ENCODE measurements at regions not wholly inside any gene's neighbourhood (a gene's known extent, or its start where the extent isn't known, plus 50 kb on each side); places are given as distances from the start of the nearest gene placed in this dataset.
"Not testable (repeated sequence)": the region's sequence is repeated elsewhere in the genome, so short reads cannot be mapped to it uniquely, and the experiment has no call there.

- H4K8ac ChIP-seq (ENCODE audit: low read depth, low read length); H3K18ac ChIP-seq (ENCODE audit: low read length); H3K9me3 ChIP-seq (ENCODE audit: insufficient read depth, low read depth, low read length); H3K23ac ChIP-seq (ENCODE audit: low read length); H3K27me3 ChIP-seq (ENCODE audit: insufficient read depth, low read length); H2AFZ ChIP-seq (ENCODE audit: insufficient read depth, low read length, poor library complexity); H4K91ac ChIP-seq (ENCODE audit: low read depth, low read length); H2AK5ac ChIP-seq (ENCODE audit: low read length); H2BK12ac ChIP-seq (ENCODE audit: low read length); H3K4ac ChIP-seq (ENCODE audit: low read depth, low read length); H4K12ac ChIP-seq (ENCODE audit: low read depth, low read length); DNase-seq; H3K9ac ChIP-seq (ENCODE audit: low read length); H2BK120ac ChIP-seq (ENCODE audit: insufficient read depth, low read length, poor library complexity); H3K79me2 ChIP-seq (ENCODE audit: control insufficient read depth, insufficient read depth, low read length, poor library complexity); H2BK5ac ChIP-seq (ENCODE audit: low read depth, low read length, poor library complexity); H3K14ac ChIP-seq (ENCODE audit: low read length); H3K79me1 ChIP-seq (ENCODE audit: low read length); H3K27ac ChIP-seq (ENCODE audit: low read depth, low read length); H3K4me2 ChIP-seq (ENCODE audit: low read length); H3K4me3 ChIP-seq (ENCODE audit: low read depth, low read length); H3K36me3 ChIP-seq (ENCODE audit: control insufficient read depth in 1 of 2, insufficient read depth in 2 of 2, low read length in 2 of 2); H3K4me1 ChIP-seq (ENCODE audit: control insufficient read depth in 1 of 2, insufficient read depth in 2 of 2, low read length in 2 of 2): not testable (repeated sequence)
- no CpG with 5 or more reads among the region's 5 CpGs for WGBS (ENCODE audit: extremely low coverage, insufficient coverage, insufficient read length)
These were observed 59.0 kb upstream of the NUTM2F start for GRCh38 chr9:94387338-94388010.

GRCh38 chr9:94388011-94388406 is 59.6 kb upstream of the NUTM2F start:
- H4K8ac ChIP-seq (ENCODE audit: low read depth, low read length) = not testable (repeated sequence)

GRCh38 chr9:94390425-94391098 is 62.1 kb upstream of the NUTM2F start:
- not testable (repeated sequence) for H3K4me3 ChIP-seq (ENCODE audit: low read depth, low read length); H3K18ac ChIP-seq (ENCODE audit: low read length); H4K12ac ChIP-seq (ENCODE audit: low read depth, low read length); H2BK12ac ChIP-seq (ENCODE audit: low read length); H3K4me1 ChIP-seq (ENCODE audit: control insufficient read depth in 1 of 2, insufficient read depth in 2 of 2, low read length in 2 of 2); H2BK120ac ChIP-seq (ENCODE audit: insufficient read depth, low read length, poor library complexity); DNase-seq; H3K4ac ChIP-seq (ENCODE audit: low read depth, low read length); H3K9ac ChIP-seq (ENCODE audit: low read length); H3K9me3 ChIP-seq (ENCODE audit: insufficient read depth, low read depth, low read length); H3K79me1 ChIP-seq (ENCODE audit: low read length); H3K14ac ChIP-seq (ENCODE audit: low read length); H3K27ac ChIP-seq (ENCODE audit: low read depth, low read length); H3K79me2 ChIP-seq (ENCODE audit: control insufficient read depth, insufficient read depth, low read length, poor library complexity); H2AFZ ChIP-seq (ENCODE audit: insufficient read depth, low read length, poor library complexity); H3K36me3 ChIP-seq (ENCODE audit: control insufficient read depth in 1 of 2, insufficient read depth in 2 of 2, low read length in 2 of 2); H4K91ac ChIP-seq (ENCODE audit: low read depth, low read length); H3K4me2 ChIP-seq (ENCODE audit: low read length); H2BK5ac ChIP-seq (ENCODE audit: low read depth, low read length, poor library complexity); H2AK5ac ChIP-seq (ENCODE audit: low read length); H3K23ac ChIP-seq (ENCODE audit: low read length); H4K8ac ChIP-seq (ENCODE audit: low read depth, low read length); H3K27me3 ChIP-seq (ENCODE audit: insufficient read depth, low read length)
- WGBS (ENCODE audit: extremely low coverage, insufficient coverage, insufficient read length) = no CpG with 5 or more reads among the region's 5 CpGs

More at GRCh38 chr9:94388011-94388406, 59.6 kb upstream of the NUTM2F start:
- H3K27me3 ChIP-seq (ENCODE audit: insufficient read depth, low read length); H3K14ac ChIP-seq (ENCODE audit: low read length); H2BK120ac ChIP-seq (ENCODE audit: insufficient read depth, low read length, poor library complexity); H3K4me1 ChIP-seq (ENCODE audit: control insufficient read depth in 1 of 2, insufficient read depth in 2 of 2, low read length in 2 of 2); H3K4me3 ChIP-seq (ENCODE audit: low read depth, low read length); H3K9me3 ChIP-seq (ENCODE audit: insufficient read depth, low read depth, low read length); H2AFZ ChIP-seq (ENCODE audit: insufficient read depth, low read length, poor library complexity); H2BK12ac ChIP-seq (ENCODE audit: low read length); H3K27ac ChIP-seq (ENCODE audit: low read depth, low read length); DNase-seq; H3K9ac ChIP-seq (ENCODE audit: low read length); H4K91ac ChIP-seq (ENCODE audit: low read depth, low read length); H3K79me1 ChIP-seq (ENCODE audit: low read length); H3K18ac ChIP-seq (ENCODE audit: low read length); H3K36me3 ChIP-seq (ENCODE audit: control insufficient read depth in 1 of 2, insufficient read depth in 2 of 2, low read length in 2 of 2); H3K79me2 ChIP-seq (ENCODE audit: control insufficient read depth, insufficient read depth, low read length, poor library complexity); H3K4me2 ChIP-seq (ENCODE audit: low read length); H4K12ac ChIP-seq (ENCODE audit: low read depth, low read length); H2AK5ac ChIP-seq (ENCODE audit: low read length); H3K4ac ChIP-seq (ENCODE audit: low read depth, low read length); H2BK5ac ChIP-seq (ENCODE audit: low read depth, low read length, poor library complexity); H3K23ac ChIP-seq (ENCODE audit: low read length): not testable (repeated sequence)
- no CpG with 5 or more reads among the region's 2 CpGs for WGBS (ENCODE audit: extremely low coverage, insufficient coverage, insufficient read length)

DNA sequence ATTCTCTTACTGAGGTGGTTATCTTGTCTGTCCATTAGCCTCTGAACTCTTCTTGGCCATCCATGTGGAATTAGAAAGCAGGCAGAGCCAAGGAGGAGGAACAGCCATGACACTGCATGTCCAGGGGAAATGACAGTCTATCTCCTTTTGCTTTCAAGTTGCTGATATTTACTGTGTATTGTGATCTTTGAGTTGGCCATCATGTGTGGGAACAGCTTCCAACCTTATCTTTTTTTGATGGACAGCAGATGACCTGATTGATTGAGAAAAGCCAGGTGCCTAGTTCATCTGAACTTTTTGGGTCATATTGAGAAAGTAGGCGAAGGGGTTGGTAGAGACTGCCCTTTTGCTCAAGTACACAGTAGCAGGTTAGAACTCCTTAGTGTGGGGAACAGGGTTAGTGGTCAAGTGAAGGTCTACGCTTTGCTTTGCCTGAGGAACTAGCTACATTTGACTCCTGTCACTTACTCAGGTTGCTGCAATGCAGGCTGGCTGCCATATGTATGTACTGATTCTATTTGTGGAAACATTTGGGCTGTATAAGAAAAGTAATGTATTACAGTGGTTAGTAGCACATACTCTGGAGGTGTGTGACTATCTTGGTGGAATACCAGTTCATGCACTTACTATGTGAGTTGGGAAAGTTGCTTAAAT is 64.7 kb upstream of the NUTM2F start:
- H2BK120ac ChIP-seq (ENCODE audit: insufficient read depth, low read length, poor library complexity); H2BK12ac ChIP-seq (ENCODE audit: low read length); DNase-seq; H4K12ac ChIP-seq (ENCODE audit: low read depth, low read length); H3K36me3 ChIP-seq (ENCODE audit: control insufficient read depth in 1 of 2, insufficient read depth in 2 of 2, low read length in 2 of 2); H3K79me1 ChIP-seq (ENCODE audit: low read length); H3K27me3 ChIP-seq (ENCODE audit: insufficient read depth, low read length); H3K4me1 ChIP-seq (ENCODE audit: control insufficient read depth in 1 of 2, insufficient read depth in 2 of 2, low read length in 2 of 2); H3K4me3 ChIP-seq (ENCODE audit: low read depth, low read length); H4K8ac ChIP-seq (ENCODE audit: low read depth, low read length); H3K14ac ChIP-seq (ENCODE audit: low read length); H3K27ac ChIP-seq (ENCODE audit: low read depth, low read length); H3K23ac ChIP-seq (ENCODE audit: low read length); H3K9ac ChIP-seq (ENCODE audit: low read length); H3K18ac ChIP-seq (ENCODE audit: low read length); H3K79me2 ChIP-seq (ENCODE audit: control insufficient read depth, insufficient read depth, low read length, poor library complexity); H2BK5ac ChIP-seq (ENCODE audit: low read depth, low read length, poor library complexity); H3K9me3 ChIP-seq (ENCODE audit: insufficient read depth, low read depth, low read length); H3K4ac ChIP-seq (ENCODE audit: low read depth, low read length); H2AFZ ChIP-seq (ENCODE audit: insufficient read depth, low read length, poor library complexity); H3K4me2 ChIP-seq (ENCODE audit: low read length); H4K91ac ChIP-seq (ENCODE audit: low read depth, low read length); H2AK5ac ChIP-seq (ENCODE audit: low read length): not testable (repeated sequence)
- WGBS (ENCODE audit: extremely low coverage, insufficient coverage, insufficient read length) = no CpG with 5 or more reads among the region's 2 CpGs
